ENCODE measurements at regions not wholly inside any gene's neighbourhood (a gene's known extent, or its start where the extent isn't known, plus 50 kb on each side); places are given as distances from the start of the nearest gene placed in this dataset.

GRCh38 chr17:11047228-11047627, 193.8 kb upstream of the SHISA6 start:
- TF ChIP-seq CTCF (IDR thresholded peaks at IDR 0.05) (no peak), ZFX (IDR thresholded peaks at IDR 0.05; ENCODE audit: borderline replicate concordance) (no peak)

All from 22Rv1 (cell line).